ENCODE measurements at regions not wholly inside any gene's neighbourhood (a gene's known extent, or its start where the extent isn't known, plus 50 kb on each side); places are given as distances from the start of the nearest gene placed in this dataset.

GRCh38 chr17:36791942-36792475, 145.3 kb upstream of the LHX1 start:
- no peaks in the 10 kb centered on the region for H3K9me3 Mint-ChIP-seq (ENCODE audit: low read depth, unreplicated experiment)
- CTCF ChIA-PET: interaction anchor here (0.6 to 2.8 kb wide), 10 partner anchors 12 to 296 kb away, joined by 3 to 12 read pairs (median 4); no protein-coding TSS in a partner anchor
- H3K4me1 Mint-ChIP-seq (ENCODE audit: low read depth, unreplicated experiment): peaks cover 8% of the 10 kb centered on the region
- H3K27ac Mint-ChIP-seq (ENCODE audit: unreplicated experiment): no peak overlapping the region
- no peak overlapping the region for H3K4me3 Mint-ChIP-seq (ENCODE audit: low read depth, unreplicated experiment)
- H3K27me3 Mint-ChIP-seq (ENCODE audit: unreplicated experiment): peaks cover 98% of the 10 kb centered on the region
- TF ChIP-seq, protein P1, sequence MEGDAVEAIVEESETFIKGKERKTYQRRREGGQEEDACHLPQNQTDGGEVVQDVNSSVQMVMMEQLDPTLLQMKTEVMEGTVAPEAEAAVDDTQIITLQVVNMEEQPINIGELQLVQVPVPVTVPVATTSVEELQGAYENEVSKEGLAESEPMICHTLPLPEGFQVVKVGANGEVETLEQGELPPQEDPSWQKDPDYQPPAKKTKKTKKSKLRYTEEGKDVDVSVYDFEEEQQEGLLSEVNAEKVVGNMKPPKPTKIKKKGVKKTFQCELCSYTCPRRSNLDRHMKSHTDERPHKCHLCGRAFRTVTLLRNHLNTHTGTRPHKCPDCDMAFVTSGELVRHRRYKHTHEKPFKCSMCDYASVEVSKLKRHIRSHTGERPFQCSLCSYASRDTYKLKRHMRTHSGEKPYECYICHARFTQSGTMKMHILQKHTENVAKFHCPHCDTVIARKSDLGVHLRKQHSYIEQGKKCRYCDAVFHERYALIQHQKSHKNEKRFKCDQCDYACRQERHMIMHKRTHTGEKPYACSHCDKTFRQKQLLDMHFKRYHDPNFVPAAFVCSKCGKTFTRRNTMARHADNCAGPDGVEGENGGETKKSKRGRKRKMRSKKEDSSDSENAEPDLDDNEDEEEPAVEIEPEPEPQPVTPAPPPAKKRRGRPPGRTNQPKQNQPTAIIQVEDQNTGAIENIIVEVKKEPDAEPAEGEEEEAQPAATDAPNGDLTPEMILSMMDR (IDR thresholded peaks at IDR 0.05; ENCODE audit: unreplicated experiment): no peak
- intact Hi-C loops (cut with micrococcal nuclease; ENCODE audit: unreplicated experiment): no loop called here
- BruUV-seq (replicated peaks): no TSS peak
- DNase-seq: no peak
- H3K36me3 Mint-ChIP-seq (ENCODE audit: insufficient read depth, unreplicated experiment): no peaks in the 10 kb centered on the region

GRCh38 chr17:36792849-36793248, 144.4 kb upstream of the LHX1 start:
- H3K27ac Mint-ChIP-seq (ENCODE audit: unreplicated experiment): no peak overlapping the region
- no peaks in the 10 kb centered on the region for H3K9me3 Mint-ChIP-seq (ENCODE audit: low read depth, unreplicated experiment)
- no peaks in the 10 kb centered on the region for H3K36me3 Mint-ChIP-seq (ENCODE audit: insufficient read depth, unreplicated experiment)
- peaks cover 8% of the 10 kb centered on the region for H3K4me1 Mint-ChIP-seq (ENCODE audit: low read depth, unreplicated experiment)
- BruUV-seq (replicated peaks): no TSS peak
- peaks cover 98% of the 10 kb centered on the region for H3K27me3 Mint-ChIP-seq (ENCODE audit: unreplicated experiment)
- no peak overlapping the region for H3K4me3 Mint-ChIP-seq (ENCODE audit: low read depth, unreplicated experiment)
- DNase-seq: no peak
- TF ChIP-seq, protein P1 (IDR thresholded peaks at IDR 0.05; ENCODE audit: unreplicated experiment): no peak
- intact Hi-C loops (cut with micrococcal nuclease; ENCODE audit: unreplicated experiment): no loop called here
- CTCF ChIA-PET: interaction anchor here (2.8 kb wide), 1 partner anchor 12 kb away, joined by 12 read pairs; no protein-coding TSS in a partner anchor

GRCh38 chr17:36793976-36794375, 143.3 kb upstream of the LHX1 start:
- H3K9me3 Mint-ChIP-seq (ENCODE audit: low read depth, unreplicated experiment): no peaks in the 10 kb centered on the region
- CTCF ChIA-PET: interaction anchor here (0.7 to 0.8 kb wide), 2 partner anchors 83 to 191 kb away, joined by 3 to 4 read pairs; no protein-coding TSS in a partner anchor
- TF ChIP-seq, protein P1 (IDR thresholded peaks at IDR 0.05; ENCODE audit: unreplicated experiment): no peak
- H3K4me3 Mint-ChIP-seq (ENCODE audit: low read depth, unreplicated experiment): no peak overlapping the region
- H3K27me3 Mint-ChIP-seq (ENCODE audit: unreplicated experiment): peaks cover 98% of the 10 kb centered on the region
- H3K36me3 Mint-ChIP-seq (ENCODE audit: insufficient read depth, unreplicated experiment): no peaks in the 10 kb centered on the region
- no peak for DNase-seq
- intact Hi-C loops (cut with micrococcal nuclease; ENCODE audit: unreplicated experiment): no loop called here
- peaks cover 8% of the 10 kb centered on the region for H3K4me1 Mint-ChIP-seq (ENCODE audit: low read depth, unreplicated experiment)
- no peak overlapping the region for H3K27ac Mint-ChIP-seq (ENCODE audit: unreplicated experiment)
- no TSS peak for BruUV-seq (replicated peaks)

GRCh38 chr17:36807496-36808179, 129.6 kb upstream of the LHX1 start:
- peak overlapping the region; percentile 29 for H3K4me3 Mint-ChIP-seq (ENCODE audit: low read depth, unreplicated experiment)
- H3K4me1 Mint-ChIP-seq (ENCODE audit: low read depth, unreplicated experiment): no peaks in the 10 kb centered on the region
- BruUV-seq (replicated peaks): no TSS peak
- peaks cover 86% of the 10 kb centered on the region for H3K27me3 Mint-ChIP-seq (ENCODE audit: unreplicated experiment)
- CTCF ChIA-PET: interaction anchor here (1.0 to 1.1 kb wide), 2 partner anchors 16 to 20 kb away, joined by 3 read pairs; no protein-coding TSS in a partner anchor
- H3K27ac Mint-ChIP-seq (ENCODE audit: unreplicated experiment): no peak overlapping the region
- no peaks in the 10 kb centered on the region for H3K9me3 Mint-ChIP-seq (ENCODE audit: low read depth, unreplicated experiment)
- intact Hi-C loops (cut with micrococcal nuclease; ENCODE audit: unreplicated experiment): no loop called here
- TF ChIP-seq, protein P1 (IDR thresholded peaks at IDR 0.05; ENCODE audit: unreplicated experiment): no peak
- no peaks in the 10 kb centered on the region for H3K36me3 Mint-ChIP-seq (ENCODE audit: insufficient read depth, unreplicated experiment)
- DNase-seq: no peak

Data from Calu3 (cell line).